GM21825 (cell line): ENCODE measurements at regions not wholly inside any gene's neighbourhood (a gene's known extent, or its start where the extent isn't known, plus 50 kb on each side); places are given as distances from the start of the nearest gene placed in this dataset.

Experiments
- ATAC-seq: cut with Tn5 transposase; IDR thresholded peaks from one replicate; pipeline ENCODE4 v1.9.1; 2021; ENCODE audit warnings: mild to moderate bottlenecking, moderate library complexity; ENCODE audit not compliant: unreplicated experiment

- ATAC-seq: no peak
These were observed 120.1 kb upstream of the MAX start for GRCh38 chr14:65222440-65222858.

- no peak for ATAC-seq
These were observed 121.3 kb upstream of the MAX start for GRCh38 chr14:65223636-65224035.

GRCh38 chr14:65224799-65225198 is 122.5 kb upstream of the MAX start:
- ATAC-seq: no peak

DNA sequence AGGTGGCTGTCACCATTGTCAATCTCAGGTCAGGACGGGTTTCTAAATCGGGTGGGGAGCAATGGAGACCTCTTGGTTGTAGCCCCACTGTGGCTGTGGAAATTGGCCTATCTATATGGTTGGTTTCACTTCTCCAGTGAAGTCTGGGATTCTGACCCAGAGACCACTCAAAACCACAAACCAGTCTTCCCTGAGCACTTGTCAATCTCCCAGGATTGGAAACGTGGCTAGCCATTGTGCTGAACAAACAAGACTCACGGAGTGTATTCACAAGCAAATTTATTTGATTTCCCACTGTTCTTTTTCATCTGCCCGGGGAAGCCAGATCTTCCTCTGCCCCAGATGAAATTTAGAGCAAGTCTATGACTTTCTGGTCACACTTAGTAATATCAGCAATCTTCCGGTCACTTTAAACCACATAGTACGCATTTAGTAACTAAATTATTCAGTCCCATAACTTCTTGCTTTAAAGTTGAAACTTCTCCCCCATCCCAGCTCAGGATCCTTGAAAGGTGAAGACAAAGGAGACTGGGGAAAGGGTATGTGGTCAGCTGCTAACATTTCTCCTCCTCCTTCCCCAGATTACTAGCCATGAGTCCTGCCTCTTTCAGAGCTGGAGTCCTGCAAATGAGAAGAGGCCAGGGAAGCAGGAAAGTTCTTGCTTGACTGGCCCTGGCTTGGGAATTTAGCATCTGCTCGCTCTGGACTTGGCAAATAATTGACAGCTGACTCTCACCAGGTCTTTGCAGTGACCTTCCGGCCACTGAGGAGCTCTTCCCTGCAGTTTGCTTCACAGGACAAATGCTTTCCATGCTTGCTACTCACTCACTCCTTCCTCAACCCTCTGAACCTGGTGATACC is 123.2 kb upstream of the MAX start:
- ATAC-seq: no peak

- ATAC-seq: no peak
These were observed 124.7 kb upstream of the MAX start for GRCh38 chr14:65226824-65227604.

DNA sequence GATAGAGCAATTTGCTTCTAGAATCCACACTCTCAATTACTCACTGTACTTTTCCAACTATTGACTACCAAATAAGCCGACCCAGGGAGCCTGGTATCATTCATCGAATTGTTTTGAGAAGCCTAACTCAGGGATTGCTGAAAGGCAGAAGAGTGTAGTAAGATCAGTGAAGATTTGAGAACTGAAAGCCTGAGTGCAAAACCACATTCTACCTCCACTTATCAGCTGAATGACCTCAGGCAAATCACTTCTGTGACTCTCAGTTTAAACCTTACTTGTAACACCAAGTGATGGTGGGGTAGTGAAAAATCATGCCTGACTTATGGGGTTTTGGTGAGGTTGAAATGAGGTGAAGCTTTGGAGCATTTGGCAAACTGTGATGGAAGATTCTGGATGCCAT is 126.1 kb upstream of the MAX start:
- ATAC-seq: peak; percentile 81

DNA sequence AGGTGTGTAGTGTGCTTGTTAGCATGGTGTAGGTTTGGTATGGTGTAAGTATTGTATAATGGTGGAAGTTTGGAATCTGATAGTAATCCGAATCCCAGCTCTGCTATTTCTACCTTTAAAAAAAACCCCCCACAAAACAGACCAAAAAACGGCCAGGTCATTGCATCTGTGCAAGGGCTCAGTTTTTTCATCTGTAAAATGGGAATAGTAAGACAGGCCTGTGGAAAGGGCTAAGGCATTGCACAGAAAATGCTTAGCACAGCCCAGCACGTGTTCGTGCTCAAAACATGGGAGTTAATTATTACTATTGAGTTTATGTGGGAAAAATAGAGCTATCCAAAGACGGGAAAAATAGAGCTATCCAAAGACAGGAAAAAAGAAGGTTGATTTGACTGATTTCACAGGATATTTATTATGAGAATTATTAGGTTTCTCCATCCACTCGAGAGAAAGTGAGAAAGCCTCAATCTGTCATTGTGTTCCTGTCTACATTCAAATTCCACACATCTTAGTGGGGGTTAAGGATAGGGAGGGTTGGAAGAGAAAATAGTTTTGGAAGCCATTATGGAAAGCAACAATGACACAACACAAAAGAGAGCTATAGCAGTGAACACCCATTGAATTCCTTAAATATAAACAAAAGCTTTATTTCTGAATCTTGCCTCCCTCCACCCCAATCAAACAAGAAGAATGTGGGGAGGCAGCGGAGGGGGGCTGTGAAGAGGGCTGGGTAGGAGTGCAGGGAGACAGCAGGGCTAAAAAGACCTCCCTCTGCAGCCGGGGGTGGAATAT is 126.8 kb upstream of the MAX start:
- no peak for ATAC-seq

- no peak for ATAC-seq
These were observed 127.7 kb upstream of the MAX start for GRCh38 chr14:65229748-65230728.

DNA sequence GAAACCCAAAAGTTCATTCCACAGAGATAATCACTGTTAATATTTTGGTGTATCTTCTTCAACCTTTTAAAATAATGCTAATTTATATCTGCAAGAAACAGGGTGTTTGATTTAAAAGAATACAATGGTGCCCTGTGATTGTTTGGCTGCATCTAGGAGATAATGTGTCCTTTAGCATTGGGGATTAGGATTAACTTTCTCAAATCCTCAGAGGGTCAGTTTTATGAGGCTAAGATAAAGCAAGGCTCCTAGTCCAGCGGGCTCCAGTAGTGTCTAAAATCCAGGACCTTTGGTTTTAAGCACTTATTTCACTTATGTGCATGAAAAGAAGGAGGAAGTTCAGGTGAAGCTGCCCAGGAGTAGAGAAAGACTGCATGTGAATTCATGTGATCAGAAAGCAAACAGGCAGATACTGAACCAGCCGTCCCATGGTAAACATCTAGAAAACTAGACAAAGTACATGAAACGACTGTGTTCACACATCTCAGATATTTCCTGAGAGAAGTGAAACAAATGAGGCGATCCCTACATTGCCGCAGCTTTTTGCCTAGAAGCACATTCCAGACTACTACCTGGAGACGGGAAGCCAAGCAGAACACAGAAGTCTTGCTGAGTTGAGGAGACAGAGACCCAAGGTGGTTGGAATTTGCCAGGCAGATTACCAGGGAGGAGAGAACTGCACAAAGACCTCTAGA is 129.1 kb upstream of the MAX start:
- no peak for ATAC-seq

DNA sequence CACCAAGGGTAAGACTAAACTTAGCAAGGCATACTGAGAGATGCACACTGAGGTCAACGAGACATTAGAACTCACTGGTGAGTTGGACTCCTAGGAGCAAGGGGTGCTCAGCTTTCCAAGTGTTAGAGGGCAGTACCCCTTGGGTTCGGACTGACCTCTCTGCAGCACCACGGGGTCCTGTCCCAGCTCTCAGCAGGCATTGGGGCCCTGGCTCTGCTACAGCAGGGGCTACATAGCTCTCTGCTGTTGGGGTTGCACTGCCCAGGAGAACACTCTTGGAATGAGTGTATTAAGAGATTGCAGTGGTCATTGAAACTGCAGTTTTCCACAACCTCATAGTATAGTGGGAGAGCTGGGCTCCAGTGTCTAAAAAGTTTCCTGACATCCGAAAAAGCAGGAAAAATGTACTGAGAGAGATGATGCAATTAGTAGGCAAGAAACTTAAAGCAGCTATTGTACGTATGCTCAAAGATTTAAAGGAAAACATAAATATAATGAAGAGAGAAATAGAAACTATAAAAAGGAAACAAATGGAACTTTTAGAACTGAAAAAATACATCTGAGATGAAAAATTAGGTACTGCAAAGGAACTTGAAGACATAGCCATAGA is 132.5 kb upstream of the MAX start:
- ATAC-seq: no peak

DNA sequence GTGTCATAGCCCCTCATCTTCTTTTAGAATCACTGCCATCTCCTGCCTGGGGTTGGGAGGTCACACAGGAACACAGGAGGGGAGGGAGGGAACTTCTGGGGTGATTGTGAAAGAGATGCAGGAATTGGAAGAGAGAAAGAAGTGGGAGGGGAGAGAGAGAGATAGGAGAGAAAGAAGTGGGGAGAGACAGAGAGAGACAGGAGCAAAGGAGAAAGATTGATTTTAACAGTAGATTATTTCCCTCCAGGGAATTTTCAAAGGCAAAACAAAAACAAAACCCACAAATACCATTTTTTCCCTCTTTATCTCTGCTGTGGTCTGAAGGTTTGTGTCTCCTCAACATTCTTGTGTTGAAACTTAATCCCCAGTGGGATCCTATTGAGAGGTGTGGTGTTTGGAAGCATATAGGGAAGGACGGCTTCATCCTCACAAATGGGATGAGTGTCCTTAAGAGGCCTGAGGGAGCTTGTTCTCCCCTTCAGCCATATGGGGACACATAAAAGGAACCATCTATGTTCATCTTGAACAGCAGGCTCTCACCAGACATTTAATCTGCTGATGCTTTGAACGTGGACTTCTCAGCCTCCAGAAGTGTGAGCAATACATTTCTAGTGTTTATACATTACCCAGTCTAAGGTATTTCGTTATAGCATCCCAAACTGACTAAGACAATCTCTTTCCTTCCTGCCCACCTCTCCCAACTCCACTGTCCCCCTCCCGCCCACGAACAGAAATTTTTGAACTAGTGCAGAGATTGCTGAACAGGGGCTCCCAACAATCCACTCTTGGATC is 134.9 kb upstream of the MAX start:
- ATAC-seq: no peak

DNA sequence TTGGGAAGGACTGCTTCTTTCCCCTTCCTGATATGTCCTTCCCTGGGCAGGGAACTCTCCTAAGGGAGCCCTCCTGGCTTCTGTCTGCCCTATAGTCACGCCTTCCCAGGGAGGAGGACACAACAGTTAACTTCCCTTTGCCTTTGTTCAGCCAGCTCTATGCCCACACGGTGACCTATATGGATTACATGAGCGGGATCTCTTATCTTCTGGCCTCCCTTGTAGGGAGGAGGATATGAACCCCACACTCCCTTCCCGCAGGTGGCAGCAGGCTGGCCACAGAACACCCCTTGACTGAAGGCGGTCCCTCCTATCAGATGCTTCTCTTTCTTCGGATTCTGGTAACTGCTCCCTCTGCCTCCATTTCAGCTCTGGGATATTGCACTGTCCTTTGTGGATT is 135.6 kb upstream of the MAX start:
- no peak for ATAC-seq

- no peak for ATAC-seq
These were observed 136.1 kb upstream of the MAX start for GRCh38 chr14:65238456-65238855.

DNA sequence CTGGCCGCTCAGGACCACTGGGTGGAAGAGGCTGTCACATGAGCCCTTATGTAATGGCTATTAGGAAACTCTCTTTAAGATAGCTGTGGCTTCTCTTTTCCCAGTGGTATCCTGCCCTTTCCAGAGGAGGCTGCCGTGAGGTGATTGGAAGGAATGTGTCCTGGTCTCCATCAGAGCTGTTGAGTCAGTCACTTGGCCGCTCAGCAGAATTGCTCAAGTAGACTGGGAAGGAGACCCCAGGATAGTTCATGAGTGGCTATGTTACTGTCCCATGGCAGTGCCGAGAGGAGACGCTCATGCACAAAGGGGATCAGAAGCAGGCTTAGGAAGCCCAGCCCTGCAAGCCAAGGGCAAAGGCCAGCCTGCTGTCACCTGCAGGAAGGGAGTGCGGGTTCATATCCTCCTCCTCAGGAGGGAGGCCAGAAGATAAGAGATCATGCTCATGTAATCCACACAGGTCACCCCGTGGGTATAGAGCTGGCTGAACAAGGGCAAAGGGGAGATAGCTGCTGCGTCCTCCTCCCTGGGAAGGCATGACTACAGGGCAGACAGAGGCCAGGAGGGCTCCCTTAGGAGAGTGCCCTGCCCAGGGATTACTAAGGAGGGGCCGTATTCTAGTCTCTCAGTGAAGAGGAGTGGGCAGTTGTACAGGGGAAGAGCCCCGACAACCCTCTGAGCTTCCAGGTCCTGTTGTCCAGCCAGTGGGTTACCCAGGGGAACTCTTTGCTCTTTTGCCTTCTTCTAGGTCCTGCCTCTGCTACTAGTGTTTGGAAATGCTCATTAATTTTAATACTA is 137.0 kb upstream of the MAX start:
- ATAC-seq: no peak

DNA sequence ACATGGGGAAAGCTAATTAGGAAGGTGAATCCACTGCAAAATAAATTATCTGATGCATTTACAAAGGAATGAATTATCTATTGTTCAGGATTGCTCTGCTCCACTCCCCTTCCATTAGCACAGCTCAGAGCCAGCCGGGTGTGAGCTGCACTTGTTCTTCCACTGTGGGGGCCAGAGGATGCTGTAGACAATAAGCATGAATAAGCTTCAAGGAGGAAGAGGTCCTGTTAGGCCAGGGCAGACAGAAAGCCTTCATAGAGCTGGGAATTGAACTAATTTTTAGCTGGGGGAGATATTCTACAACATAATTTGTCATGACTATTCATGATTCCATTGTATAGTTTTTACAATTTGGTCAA is 137.6 kb upstream of the MAX start:
- no peak for ATAC-seq

GRCh38 chr14:65241125-65241752 is 138.9 kb upstream of the MAX start:
- ATAC-seq: no peak

GRCh38 chr14:65242732-65243134 is 140.4 kb upstream of the MAX start:
- no peak for ATAC-seq
